ENCODE measurements at regions not wholly inside any gene's neighbourhood (a gene's known extent, or its start where the extent isn't known, plus 50 kb on each side); places are given as distances from the start of the nearest gene placed in this dataset.

DNA sequence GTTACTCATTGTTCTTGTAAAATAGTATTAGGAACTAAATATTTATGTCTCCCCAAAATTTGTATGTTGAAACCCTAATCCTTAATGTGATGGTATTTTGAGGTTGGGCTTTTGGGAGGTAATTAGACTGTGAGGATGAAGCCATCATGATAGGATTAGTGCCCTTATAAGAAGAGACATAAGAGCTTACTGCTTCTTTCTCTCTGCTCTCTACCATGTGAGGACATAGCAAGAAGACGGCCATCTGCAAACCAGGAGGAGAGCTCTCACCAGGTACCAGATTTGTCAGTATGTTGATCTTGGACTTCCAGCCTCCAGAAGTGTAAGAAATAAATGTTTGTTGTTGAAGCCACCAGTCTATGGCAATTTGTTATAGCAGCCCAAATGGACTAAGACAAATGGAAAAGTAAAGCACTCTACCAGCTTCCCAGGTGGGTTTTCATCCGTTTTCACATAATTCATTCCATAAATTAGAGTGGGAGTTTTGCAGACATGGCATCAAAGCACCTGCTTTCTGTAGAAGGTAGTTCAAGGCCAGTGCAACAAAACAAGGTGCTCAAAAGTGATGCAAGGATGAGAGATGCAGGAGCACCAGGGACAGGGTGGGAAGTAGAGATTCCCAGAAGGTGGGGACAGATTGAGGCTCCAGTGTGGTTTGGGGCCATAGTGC is 70.7 kb downstream of the MYCN start:
- Histone ChIP-seq H3K79me1 (ENCODE audit: insufficient read depth, low read depth, low read length, poor library complexity, severe bottlenecking) (no peaks in the 10 kb centered on the region), H2BK5ac (ENCODE audit: insufficient read length, low read length) (no peak overlapping the region), H4K20me1 (ENCODE audit: control insufficient read depth, insufficient read depth, insufficient read length) (no peaks in the 10 kb centered on the region), H3K9ac (ENCODE audit: extremely low read depth, insufficient read length, low read length) (no peak overlapping the region), H4K5ac (ENCODE audit: insufficient read length, low read depth, low read length) (no peak overlapping the region), H3T11ph (ENCODE audit: low read length) (no peak overlapping the region), H4K8ac (replicated peaks; ENCODE audit: insufficient read length, low read depth, low read length) (no peak overlapping the region), H2BK15ac (ENCODE audit: low read depth, low read length) (no peak overlapping the region), H3K79me2 (ENCODE audit: insufficient read depth, low read length) (no peaks in the 10 kb centered on the region), H4K91ac (ENCODE audit: insufficient read length, low read depth, low read length) (no peak overlapping the region), H3K27ac (ENCODE audit: insufficient read length, low read depth, low read length) (no peak overlapping the region), H2BK12ac (ENCODE audit: insufficient read length, low read depth, low read length) (no peak overlapping the region), H2AK5ac (ENCODE audit: insufficient read length, low read length) (no peak overlapping the region), H2BK120ac (ENCODE audit: low read depth, low read length, poor library complexity, severe bottlenecking) (no peak overlapping the region), H3K4me1 (ENCODE audit: insufficient read depth, low read length) (peaks cover 18% of the 10 kb centered on the region), H3K9me3 (ENCODE audit: control insufficient read depth, low read depth, low read length) (no peaks in the 10 kb centered on the region), H3K23me2 (ENCODE audit: insufficient read length, low read depth, low read length, poor library complexity, severe bottlenecking) (no peaks in the 10 kb centered on the region), H3K56ac (ENCODE audit: insufficient read length, low read depth, low read length) (no peak overlapping the region), H2BK20ac (ENCODE audit: low read depth, low read length, poor library complexity, severe bottlenecking) (no peak overlapping the region), H3K14ac (ENCODE audit: insufficient read depth, low read length) (no peak overlapping the region), H3K23ac (ENCODE audit: insufficient read length, low read depth, low read length) (no peak overlapping the region), H3K4ac (ENCODE audit: low read depth, low read length) (no peak overlapping the region), H2AFZ (ENCODE audit: low read length) (no peak overlapping the region), H3K27me3 (ENCODE audit: insufficient read depth, low read length) (no peaks in the 10 kb centered on the region), H3K4me2 (ENCODE audit: insufficient read depth, insufficient read length, low read length) (no peak overlapping the region), H3K18ac (ENCODE audit: insufficient read length, low read depth, low read length) (no peak overlapping the region)
- no peaks in the 10 kb centered on the region for H3K36me3 Mint-ChIP-seq (ENCODE audit: insufficient read depth in 1 of 3, low read depth in 3 of 3)
- no peak for DNase-seq
- H3K4me3 Mint-ChIP-seq, result no peak overlapping the region
- peaks cover 0 to 2% of the 10 kb centered on the region in 2 experiments; a peak in 1 of 5 replicates for H3K9me3 Mint-ChIP-seq
- no peak overlapping the region for H3K27ac Mint-ChIP-seq
- peaks cover 7% of the 10 kb centered on the region for H3K27me3 Mint-ChIP-seq (ENCODE audit: low read depth)
- TF ChIP-seq, protein P1, sequence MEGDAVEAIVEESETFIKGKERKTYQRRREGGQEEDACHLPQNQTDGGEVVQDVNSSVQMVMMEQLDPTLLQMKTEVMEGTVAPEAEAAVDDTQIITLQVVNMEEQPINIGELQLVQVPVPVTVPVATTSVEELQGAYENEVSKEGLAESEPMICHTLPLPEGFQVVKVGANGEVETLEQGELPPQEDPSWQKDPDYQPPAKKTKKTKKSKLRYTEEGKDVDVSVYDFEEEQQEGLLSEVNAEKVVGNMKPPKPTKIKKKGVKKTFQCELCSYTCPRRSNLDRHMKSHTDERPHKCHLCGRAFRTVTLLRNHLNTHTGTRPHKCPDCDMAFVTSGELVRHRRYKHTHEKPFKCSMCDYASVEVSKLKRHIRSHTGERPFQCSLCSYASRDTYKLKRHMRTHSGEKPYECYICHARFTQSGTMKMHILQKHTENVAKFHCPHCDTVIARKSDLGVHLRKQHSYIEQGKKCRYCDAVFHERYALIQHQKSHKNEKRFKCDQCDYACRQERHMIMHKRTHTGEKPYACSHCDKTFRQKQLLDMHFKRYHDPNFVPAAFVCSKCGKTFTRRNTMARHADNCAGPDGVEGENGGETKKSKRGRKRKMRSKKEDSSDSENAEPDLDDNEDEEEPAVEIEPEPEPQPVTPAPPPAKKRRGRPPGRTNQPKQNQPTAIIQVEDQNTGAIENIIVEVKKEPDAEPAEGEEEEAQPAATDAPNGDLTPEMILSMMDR (conservative IDR thresholded peaks at IDR 0.05), result no peak
- no CpG with 5 or more reads among the region's 2 CpGs for WGBS (ENCODE audit: extremely low coverage, insufficient read length, low lambda C conversion rate)
- peaks cover 45 to 48% of the 10 kb centered on the region in 2 experiments for H3K4me1 Mint-ChIP-seq

Measured in H9 (cell line).